K562 (cell line): ENCODE measurements at regions not wholly inside any gene's neighbourhood (a gene's known extent, or its start where the extent isn't known, plus 50 kb on each side); places are given as distances from the start of the nearest gene placed in this dataset.

Experiments used
- ATAC-seq: fragments of 200-7000 bp; cut with Tn5 transposase; 3 replicates; pipeline ENCODE4 v1.9.1; 2020; ENCODE audit warnings: moderate library complexity
- BruUV-seq: library from RNA; stranded (reverse); fragments of 400-500 nt; replicated peaks from 2 replicates; lab custom pipeline; 2021; lab: Mats Ljungman, UMichigan
- CTCF ChIA-PET: fragments of 300-600 bp; formaldehyde crosslinking; extraction: SDS; loops from one replicate; lab custom pipeline; 2021; ENCODE audit warnings: low intra/inter-chr PET ratio; lab: Yijun Ruan, JAX
- POLR2A ChIA-PET: fragments of 300-600, 350-650 bp; sonication (Branson Sonifier 250); formaldehyde crosslinking; extraction: SDS; loops from one replicate; lab custom pipeline; 2021; ENCODE audit warnings: antibody characterized with exemption, inconsistent platforms; lab: Yijun Ruan, JAX
- DNase-seq, 4 experiments: peaks; one replicate each; pipeline versions ENCODE4 v3.0.0 to v3.0.0-alpha.2; 2011 to 2018; ENCODE audit warnings: low spot score in 3 of 4, mixed read lengths in 3 of 4; ENCODE audit errors: extremely low read depth in 1 of 4
- FAIRE-seq: peaks from 2 replicates; lab custom pipeline; 2011; peaks lifted over from hg19 to GRCh38; lab: Jason Lieb, UNC
- H2AFZ ChIP-seq: 2 replicates; pipeline ENCODE4 v1.6.0; 2011; ENCODE audit warnings: low read depth, low read length, control low read depth, inconsistent platforms
- H3K27ac ChIP-seq: fragments of 200-600 bp; 3 replicates; pipeline ENCODE4 v1.8.0; 2011; ENCODE audit warnings: low read depth, mild to moderate bottlenecking, control low read depth, inconsistent platforms, low read length, moderate library complexity, mixed read lengths; ENCODE audit errors: extremely low read depth
- H3K27me3 ChIP-seq, 2 experiments: fragments of 300-600 bp in 1 of 2; 2 replicates in 1 of 2; 3 replicates in 1 of 2; pipeline versions ENCODE4 v1.6.0 to v1.8.0; 2011; ENCODE audit warnings: inconsistent platforms in 2 of 2, low read length in 2 of 2, mild to moderate bottlenecking in 1 of 2, mixed read lengths in 1 of 2, moderate library complexity in 1 of 2; ENCODE audit not compliant: control insufficient read depth in 2 of 2, insufficient read depth in 2 of 2
- H3K36me3 ChIP-seq: fragments of 300-600 bp; 3 replicates; pipeline ENCODE4 v1.8.0; 2011; ENCODE audit warnings: mild to moderate bottlenecking, low read length, inconsistent platforms; ENCODE audit not compliant: control insufficient read depth, insufficient read depth
- H3K4me1 ChIP-seq, 2 experiments: fragments of 200-600 bp in 1 of 2; replicated peaks in 1 of 2; 2 replicates in 1 of 2; 3 replicates in 1 of 2; pipeline versions ENCODE4 v1.5.1 to v1.8.0; 2011; ENCODE audit warnings: inconsistent platforms in 2 of 2, low read length in 2 of 2, mild to moderate bottlenecking in 1 of 2, mixed read lengths in 1 of 2, moderate library complexity in 1 of 2; ENCODE audit not compliant: control insufficient read depth in 2 of 2, insufficient read depth in 2 of 2
- H3K4me2 ChIP-seq: 2 replicates; pipeline ENCODE4 v1.6.1; 2011; ENCODE audit warnings: low read length, control low read depth, inconsistent platforms, mixed read lengths; ENCODE audit not compliant: insufficient read depth
- H3K4me3 ChIP-seq: fragments of 200-600 bp; sonication (generic), shearing (Covaris generic); 2 replicates; pipeline ENCODE4 v1.5.1; 2016; ENCODE audit warnings: control low read depth, inconsistent platforms
- H3K79me2 ChIP-seq: fragments of 200-600 bp; 3 replicates; pipeline ENCODE4 v1.8.0; 2011; ENCODE audit warnings: low read length, inconsistent platforms; ENCODE audit not compliant: control insufficient read depth, insufficient read depth
- H3K9ac ChIP-seq, 2 experiments: 2 replicates each; pipeline versions ENCODE4 v1.6.0 to v1.6.1; 2011; ENCODE audit warnings: low read depth in 2 of 2, low read length in 2 of 2, control low read depth in 1 of 2, inconsistent platforms in 1 of 2, mild to moderate bottlenecking in 1 of 2, mixed read lengths in 1 of 2; ENCODE audit not compliant: insufficient read depth in 1 of 2
- H3K9me1 ChIP-seq: one replicate; pipeline ENCODE4 v1.6.0; 2011; ENCODE audit warnings: inconsistent platforms, mild to moderate bottlenecking, low read length, moderate library complexity; ENCODE audit not compliant: control insufficient read depth, insufficient read depth
- H3K9me3 ChIP-seq: replicated peaks from 2 replicates; pipeline ENCODE4 v1.5.1; 2011; ENCODE audit warnings: low read depth, low read length, inconsistent platforms; ENCODE audit not compliant: control insufficient read depth, insufficient read depth
- H4K20me1 ChIP-seq: replicated peaks from 2 replicates; pipeline ENCODE4 v1.6.1; 2011; ENCODE audit warnings: low read length, inconsistent platforms, mixed read lengths; ENCODE audit not compliant: control insufficient read depth, insufficient read depth
- ADNP ChIP-seq: fragments of 200-800 bp; sonication (Bioruptor generic); IDR thresholded peaks from 2 replicates; pipeline ENCODE4 v1.6.1; 2016; ENCODE audit warnings: missing genetic modification characterization, missing compliant biosample characterization
- ARID2 ChIP-seq: fragments of 450-650 bp; IDR thresholded peaks from 2 replicates; pipeline ENCODE4 v1.6.1; 2017; ENCODE audit warnings: antibody characterized with exemption, mild to moderate bottlenecking
- HDGF ChIP-seq: fragments of 450-650 bp; IDR thresholded peaks from 2 replicates; pipeline ENCODE4 v1.6.1; 2016
- HMG20B ChIP-seq: fragments of 250-450 bp; sonication (Bioruptor Pico); IDR thresholded peaks from 2 replicates; pipeline ENCODE4 v1.5.0; 2021; ENCODE audit warnings: mild to moderate bottlenecking
- IRF9 ChIP-seq: fragments of 450-650 bp; IDR thresholded peaks from 2 replicates; pipeline ENCODE4 v1.6.1; 2016; ENCODE audit warnings: missing biosample characterization, missing genetic modification characterization
- JUN ChIP-seq, 2 experiments: sonication (generic) in 1 of 2; formaldehyde crosslinking in 1 of 2; IDR thresholded peaks; 2 replicates each; pipeline versions ENCODE4 v1.6.1 to v1.8.0; 2012 to 2022; ENCODE audit warnings: borderline replicate concordance in 2 of 2, mild to moderate bottlenecking in 2 of 2, improper control_type of control experiment in 1 of 2, low read depth in 1 of 2, low read length in 1 of 2, missing genetic modification reagents in 1 of 2
- RBM17 ChIP-seq: fragments of 200-400 bp; formaldehyde crosslinking; IDR thresholded peaks from 2 replicates; pipeline ENCODE4 v1.6.1; 2017; ENCODE audit warnings: low read depth, mild to moderate bottlenecking, low read length, borderline replicate concordance
- RBM39 ChIP-seq: fragments of 200-400 bp; formaldehyde crosslinking; optimal IDR thresholded peaks from 2 replicates; pipeline ENCODE3; 2018; ENCODE audit warnings: low read depth, low read length
- ZBTB12 ChIP-seq: fragments of 250-450 bp; sonication (Bioruptor Pico); IDR thresholded peaks from 2 replicates; pipeline ENCODE4 v1.4.0; 2020
- ZNF212 ChIP-seq: fragments of 450-650 bp; formaldehyde crosslinking; IDR thresholded peaks from 2 replicates; pipeline ENCODE4 v1.4.0; 2020; ENCODE audit warnings: mild to moderate bottlenecking
- ZNF518B ChIP-seq: fragments of 250-450 bp; sonication (Bioruptor Pico); IDR thresholded peaks from 2 replicates; pipeline ENCODE4 v1.5.0; 2021; ENCODE audit warnings: mild to moderate bottlenecking, moderate library complexity
- ZNF778 ChIP-seq: fragments of 450-650 bp; formaldehyde crosslinking; IDR thresholded peaks from 2 replicates; pipeline ENCODE4 v1.4.0; 2020; ENCODE audit warnings: mild to moderate bottlenecking, moderate library complexity
- ZZZ3 ChIP-seq: fragments of 450-650 bp; IDR thresholded peaks from 2 replicates; pipeline ENCODE4 v1.6.1; 2016; ENCODE audit warnings: antibody characterized with exemption, mild to moderate bottlenecking, moderate library complexity
- WGBS: fragments of 100-300 bp; shearing (Covaris generic); methylation state at CpG from one replicate; pipeline ENCODE4 v1.1.6; 2016; ENCODE audit warnings: low coverage, mixed read lengths; ENCODE audit not compliant: insufficient coverage; ENCODE audit errors: missing lambda C conversion rate; 5-methylcytosine and 5-hydroxymethylcytosine counted together
- in situ Hi-C: fragments of 300-500 bp; cut with MboI; formaldehyde crosslinking; loops from 4 replicates; pipeline ENCODE4 v1.15.0; 2018; ENCODE audit warnings: inconsistent platforms, mixed read lengths
- intact Hi-C: fragments of 100-400 bp; cut with micrococcal nuclease; formaldehyde crosslinking; loops from 2 replicates; pipeline ENCODE4 v1.14.2; 2022

GRCh38 chr13:54799621-54800226, 1771.1 kb downstream of the OLFM4 start (continued):
- TF ChIP-seq ZNF518B (CRISPR knock-in tag) = no peak

DNA sequence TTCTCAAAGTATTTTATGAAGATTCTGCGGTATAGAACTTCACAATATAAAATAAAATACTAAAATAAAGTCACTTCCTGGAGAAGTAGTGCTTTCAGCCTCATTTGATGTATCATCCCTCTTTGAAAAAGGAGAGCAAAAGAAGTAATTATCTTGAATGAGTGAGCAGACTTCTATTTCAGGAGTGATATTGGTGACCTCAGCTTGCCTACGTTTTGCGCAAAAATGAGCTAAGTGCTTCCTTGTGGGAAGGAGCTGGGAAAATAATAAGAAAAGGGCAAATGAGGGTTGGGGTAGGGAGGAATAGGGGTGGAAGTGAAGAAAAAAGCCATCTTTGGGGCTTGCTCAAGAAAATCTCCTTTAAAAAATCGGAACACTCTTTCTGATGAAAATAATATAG, 1773.6 kb downstream of the OLFM4 start:
- no peaks in the 10 kb centered on the region for H3K9me3 ChIP-seq
- no peak overlapping the region for H3K4me3 ChIP-seq
- no peaks in the 10 kb centered on the region for H4K20me1 ChIP-seq
- WGBS = 7% methylated on average over 4 of the region's 4 CpGs
- no peak overlapping the region for H3K4me2 ChIP-seq
- BruUV-seq = no TSS peak
- H3K9me1 ChIP-seq = no peaks in the 10 kb centered on the region
- in situ Hi-C loops = no loop called here
- no peaks in the 10 kb centered on the region for H3K36me3 ChIP-seq
- TF ChIP-seq RBM39 (no peak), HDGF (no peak), ADNP (tag) (no peak), RBM17 (no peak), ARID2 (no peak), JUN (IDR thresholded peaks at IDR 0.05; ENCODE audit: borderline replicate concordance, low read depth, low read length) (no peak), JUN (CRISPR knock-in tag; IDR thresholded peaks at IDR 0.05; ENCODE audit: borderline replicate concordance) (no peak), ZZZ3 (no peak), ZNF212 (CRISPR knock-in tag) (no peak), IRF9 (tag) (no peak), ZBTB12 (CRISPR knock-in tag) (no peak), ZNF778 (CRISPR knock-in tag) (no peak), HMG20B (no peak)
- no peak overlapping the region for H3K9ac ChIP-seq
- no peaks in the 10 kb centered on the region for H3K79me2 ChIP-seq
- no peak overlapping the region for H2AFZ ChIP-seq
- intact Hi-C loops = no loop called here
- DNase-seq = no peak
- no peak for ATAC-seq
- H3K27ac ChIP-seq = no peak overlapping the region
- FAIRE-seq = no peak
- no peaks in the 10 kb centered on the region for H3K27me3 ChIP-seq
- ChIA-PET CTCF (no interaction called here), POLR2A (no interaction called here)
- H3K4me1 ChIP-seq = no peaks in the 10 kb centered on the region
